ENCODE measurements at regions not wholly inside any gene's neighbourhood (a gene's known extent, or its start where the extent isn't known, plus 50 kb on each side); places are given as distances from the start of the nearest gene placed in this dataset.

- TF ChIP-seq POLR2A (IDR thresholded peaks at IDR 0.05; ENCODE audit: extremely low read depth, insufficient read length) (no peak), CTCF (IDR thresholded peaks at IDR 0.05; ENCODE audit: low read depth, low read length) (no peak), MAX (IDR thresholded peaks at IDR 0.05; ENCODE audit: low read depth, low read length) (no peak), MYC (IDR thresholded peaks at IDR 0.05; ENCODE audit: low read depth, low read length) (no peak)
Measured at GRCh38 chr1:229900220-229900619, 166.8 kb upstream of the GALNT2 start.

Measured in NB4 (cell line).